GM12878 (cell line): ENCODE measurements at regions not wholly inside any gene's neighbourhood (a gene's known extent, or its start where the extent isn't known, plus 50 kb on each side); places are given as distances from the start of the nearest gene placed in this dataset.

Source experiments
- ATAC-seq: fragments of 200-7000 bp; cut with Tn5 transposase; 3 replicates; pipeline ENCODE4 v1.9.1; 2020; ENCODE audit warnings: mild to moderate bottlenecking, moderate library complexity
- BruUV-seq: library from RNA; stranded (reverse); fragments of 400-500 nt; replicated peaks from 2 replicates; lab custom pipeline; 2021; lab: Mats Ljungman, UMichigan
- CTCF ChIA-PET: fragments of 300-600 bp; sonication (Branson Sonifier 250); formaldehyde crosslinking; extraction: SDS; loops from one replicate; lab custom pipeline; 2021; ENCODE audit warnings: inconsistent platforms; lab: Yijun Ruan, JAX
- POLR2A ChIA-PET: fragments of 350-600 bp; formaldehyde crosslinking; extraction: SDS; loops from one replicate; lab custom pipeline; 2021; ENCODE audit warnings: inconsistent platforms; lab: Charles Lee
- RAD21 ChIA-PET: fragments of 300-600 bp; sonication (Branson Sonifier 250); formaldehyde crosslinking; loops from one replicate; lab custom pipeline; 2023; ENCODE audit warnings: antibody characterized with exemption; ENCODE audit not compliant: unreplicated experiment; lab: Charles Lee
- SMC1A ChIA-PET: fragments of 300-600 bp; sonication (Branson Sonifier 250); formaldehyde crosslinking; loops from one replicate; lab custom pipeline; 2023; ENCODE audit not compliant: unreplicated experiment, uncharacterized antibody; lab: Charles Lee
- DNase-seq: peaks from one replicate; pipeline ENCODE4 v3.0.0-alpha.2; 2011; ENCODE audit warnings: low read depth, low spot score
- FAIRE-seq: peaks from 3 replicates; lab custom pipeline; 2011; peaks lifted over from hg19 to GRCh38; lab: Jason Lieb, UNC
- H2AFZ ChIP-seq: 2 replicates; pipeline ENCODE4 v1.6.0; 2011; ENCODE audit warnings: low read depth, low read length, control low read depth; ENCODE audit not compliant: control insufficient read depth
- H3K27ac ChIP-seq: 2 replicates; pipeline ENCODE4 v1.5.1; 2011; ENCODE audit warnings: control low read depth; ENCODE audit not compliant: control insufficient read depth, insufficient read depth
- H3K27me3 ChIP-seq, 2 experiments: replicated peaks in 1 of 2; 2 replicates each; pipeline versions ENCODE4 v1.6.0 to v1.6.1; 2011; ENCODE audit warnings: low read length in 1 of 2; ENCODE audit not compliant: control insufficient read depth in 2 of 2, insufficient read depth in 2 of 2
- H3K36me3 ChIP-seq, 2 experiments: 2 replicates each; pipeline ENCODE4 v1.5.1; 2011; ENCODE audit warnings: low read length in 1 of 2; ENCODE audit not compliant: control insufficient read depth in 2 of 2, insufficient read depth in 2 of 2
- H3K4me1 ChIP-seq: 2 replicates; pipeline ENCODE4 v1.6.1; 2011; ENCODE audit warnings: mild to moderate bottlenecking, low read length, moderate library complexity, mixed read lengths; ENCODE audit not compliant: control insufficient read depth, insufficient read depth
- H3K4me2 ChIP-seq: 2 replicates; pipeline ENCODE4 v1.6.0; 2011; ENCODE audit warnings: control low read depth; ENCODE audit not compliant: control insufficient read depth, insufficient read depth
- H3K4me3 ChIP-seq: fragments of 200-600 bp; sonication (generic); 2 replicates; pipeline ENCODE4 v1.5.1; 2016
- H3K79me2 ChIP-seq: 2 replicates; pipeline ENCODE4 v1.6.0; 2011; ENCODE audit warnings: low read length; ENCODE audit not compliant: control insufficient read depth, insufficient read depth
- H3K9ac ChIP-seq: 2 replicates; pipeline ENCODE4 v1.8.0; 2011; ENCODE audit warnings: low read length, control low read depth, mixed read lengths; ENCODE audit not compliant: control insufficient read depth, insufficient read depth
- H3K9me3 ChIP-seq: replicated peaks from 3 replicates; pipeline ENCODE4 v1.5.1; 2011; ENCODE audit warnings: mild to moderate bottlenecking, low read length; ENCODE audit not compliant: control insufficient read depth, insufficient read depth
- H4K20me1 ChIP-seq: 2 replicates; pipeline ENCODE4 v1.6.0; 2011; ENCODE audit not compliant: control insufficient read depth, insufficient read depth
- BACH1 ChIP-seq: fragments of 450-650 bp; IDR thresholded peaks from 2 replicates; pipeline ENCODE4 v1.6.1; 2017; ENCODE audit warnings: mild to moderate bottlenecking, borderline replicate concordance
- CREM ChIP-seq: IDR thresholded peaks from 2 replicates; pipeline ENCODE4 v1.6.1; 2014; ENCODE audit warnings: antibody characterized with exemption, low read depth
- KDM1A ChIP-seq: fragments of 200-600 bp; sonication (generic); IDR thresholded peaks from 2 replicates; pipeline ENCODE4 v1.6.1; 2016; ENCODE audit warnings: borderline replicate concordance
- PAX5 ChIP-seq: IDR thresholded peaks from 2 replicates; pipeline ENCODE4 v1.6.1; 2011; ENCODE audit warnings: low read depth, low read length, borderline replicate concordance
- SMAD1 ChIP-seq: fragments of 450-650 bp; IDR thresholded peaks from 2 replicates; pipeline ENCODE4 v1.6.1; 2018; ENCODE audit warnings: mild to moderate bottlenecking, low read depth; ENCODE audit not compliant: partially characterized antibody
- SPI1 ChIP-seq: IDR thresholded peaks from 2 replicates; pipeline ENCODE4 v1.6.1; 2011; ENCODE audit warnings: low read depth, mild to moderate bottlenecking, low read length, moderate library complexity, borderline replicate concordance; ENCODE audit not compliant: insufficient read depth
- ZNF274 ChIP-seq: IDR thresholded peaks from one replicate; pipeline ENCODE4 v1.8.0; 2011; ENCODE audit not compliant: insufficient read length, insufficient read depth
- ZSCAN29 ChIP-seq: fragments of 450-650 bp; IDR thresholded peaks from 2 replicates; pipeline ENCODE4 v1.6.1; 2017; ENCODE audit warnings: mild to moderate bottlenecking, moderate library complexity
- WGBS: methylation state at CpG from one replicate; pipeline ENCODE4 v1.1.6; 2016; ENCODE audit warnings: low lambda C conversion rate; ENCODE audit not compliant: insufficient replicate concordance, insufficient coverage; ENCODE audit errors: missing lambda C conversion rate; 5-methylcytosine and 5-hydroxymethylcytosine counted together
- in situ Hi-C: fragments of 300-500 bp; cut with MboI; formaldehyde crosslinking; loops from 9 replicates; pipeline ENCODE4 v1.14.3; 2018; ENCODE audit warnings: mixed read lengths
- intact Hi-C: fragments of 100-400 bp; cut with micrococcal nuclease; formaldehyde crosslinking; loops from one replicate; pipeline ENCODE4 v1.14.2; 2022; ENCODE audit not compliant: unreplicated experiment
- TF ChIP-seq, protein P1 (sequence below): fragments of 150-350 bp; IDR thresholded peaks from 2 replicates; pipeline ENCODE4 v1.6.1; 2016; ENCODE audit warnings: low read depth, low read length

DNA sequence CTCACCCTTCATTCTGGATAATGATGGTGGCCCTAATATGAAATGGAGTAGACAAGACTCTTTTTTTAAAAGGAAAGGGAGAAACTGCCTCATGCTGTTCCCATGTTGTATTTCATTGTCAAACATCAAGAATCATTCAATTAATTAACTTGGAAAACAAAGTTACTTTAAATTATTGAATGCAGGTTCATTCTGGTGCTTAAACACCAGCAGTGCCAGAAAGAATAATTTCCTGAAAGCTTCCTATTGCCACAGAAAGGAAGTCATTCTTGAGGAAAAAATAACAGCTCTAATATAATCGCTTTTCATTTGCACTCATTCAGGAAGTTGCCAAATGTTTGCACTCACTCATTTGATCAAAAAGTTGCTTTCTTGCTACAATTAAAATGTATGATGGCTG lies 497.1 kb upstream of the CDH11 start:
- Histone ChIP-seq H3K4me3 (no peak overlapping the region), H3K4me2 (no peak overlapping the region)
- TF ChIP-seq, protein P1, sequence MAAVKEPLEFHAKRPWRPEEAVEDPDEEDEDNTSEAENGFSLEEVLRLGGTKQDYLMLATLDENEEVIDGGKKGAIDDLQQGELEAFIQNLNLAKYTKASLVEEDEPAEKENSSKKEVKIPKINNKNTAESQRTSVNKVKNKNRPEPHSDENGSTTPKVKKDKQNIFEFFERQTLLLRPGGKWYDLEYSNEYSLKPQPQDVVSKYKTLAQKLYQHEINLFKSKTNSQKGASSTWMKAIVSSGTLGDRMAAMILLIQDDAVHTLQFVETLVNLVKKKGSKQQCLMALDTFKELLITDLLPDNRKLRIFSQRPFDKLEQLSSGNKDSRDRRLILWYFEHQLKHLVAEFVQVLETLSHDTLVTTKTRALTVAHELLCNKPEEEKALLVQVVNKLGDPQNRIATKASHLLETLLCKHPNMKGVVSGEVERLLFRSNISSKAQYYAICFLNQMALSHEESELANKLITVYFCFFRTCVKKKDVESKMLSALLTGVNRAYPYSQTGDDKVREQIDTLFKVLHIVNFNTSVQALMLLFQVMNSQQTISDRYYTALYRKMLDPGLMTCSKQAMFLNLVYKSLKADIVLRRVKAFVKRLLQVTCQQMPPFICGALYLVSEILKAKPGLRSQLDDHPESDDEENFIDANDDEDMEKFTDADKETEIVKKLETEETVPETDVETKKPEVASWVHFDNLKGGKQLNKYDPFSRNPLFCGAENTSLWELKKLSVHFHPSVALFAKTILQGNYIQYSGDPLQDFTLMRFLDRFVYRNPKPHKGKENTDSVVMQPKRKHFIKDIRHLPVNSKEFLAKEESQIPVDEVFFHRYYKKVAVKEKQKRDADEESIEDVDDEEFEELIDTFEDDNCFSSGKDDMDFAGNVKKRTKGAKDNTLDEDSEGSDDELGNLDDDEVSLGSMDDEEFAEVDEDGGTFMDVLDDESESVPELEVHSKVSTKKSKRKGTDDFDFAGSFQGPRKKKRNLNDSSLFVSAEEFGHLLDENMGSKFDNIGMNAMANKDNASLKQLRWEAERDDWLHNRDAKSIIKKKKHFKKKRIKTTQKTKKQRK = no peak
- TF ChIP-seq ZNF274 (no peak), BACH1 (no peak), PAX5 (no peak), CREM (no peak), SPI1 (no peak), SMAD1 (no peak), ZSCAN29 (no peak), KDM1A (no peak)
- TF ChIP-seq, all 136 proteins: peak for 0
- ChIA-PET SMC1A (no interaction called here), CTCF (no interaction called here), POLR2A (no interaction called here), RAD21 (no interaction called here)
- Histone ChIP-seq H4K20me1 (no peaks in the 10 kb centered on the region), H3K27me3 (no peaks in the 10 kb centered on the region), H3K27ac (no peak overlapping the region), H3K36me3 (no peaks in the 10 kb centered on the region), H3K9me3 (no peaks in the 10 kb centered on the region), H3K4me1 (no peaks in the 10 kb centered on the region), H3K9ac (no peak overlapping the region), H2AFZ (no peak overlapping the region), H3K79me2 (no peaks in the 10 kb centered on the region)
- DNase-seq (no peak), FAIRE-seq (no peak), ATAC-seq (no peak)
- WGBS = 63% methylated on average over 1 of the region's 1 CpG
- intact Hi-C loops (no loop called here), in situ Hi-C loops (no loop called here)
- no TSS peak for BruUV-seq
